CD4-positive, alpha-beta T cell treated with Interleukin-1 beta for 1 hour (primary cell): ENCODE measurements at regions not wholly inside any gene's neighbourhood (a gene's known extent, or its start where the extent isn't known, plus 50 kb on each side); places are given as distances from the start of the nearest gene placed in this dataset.

Experiments used
- DNase-seq, 2 donors: peaks; one replicate each; pipeline ENCODE4 v3.0.0-alpha.2; 2020 to 2022

DNA sequence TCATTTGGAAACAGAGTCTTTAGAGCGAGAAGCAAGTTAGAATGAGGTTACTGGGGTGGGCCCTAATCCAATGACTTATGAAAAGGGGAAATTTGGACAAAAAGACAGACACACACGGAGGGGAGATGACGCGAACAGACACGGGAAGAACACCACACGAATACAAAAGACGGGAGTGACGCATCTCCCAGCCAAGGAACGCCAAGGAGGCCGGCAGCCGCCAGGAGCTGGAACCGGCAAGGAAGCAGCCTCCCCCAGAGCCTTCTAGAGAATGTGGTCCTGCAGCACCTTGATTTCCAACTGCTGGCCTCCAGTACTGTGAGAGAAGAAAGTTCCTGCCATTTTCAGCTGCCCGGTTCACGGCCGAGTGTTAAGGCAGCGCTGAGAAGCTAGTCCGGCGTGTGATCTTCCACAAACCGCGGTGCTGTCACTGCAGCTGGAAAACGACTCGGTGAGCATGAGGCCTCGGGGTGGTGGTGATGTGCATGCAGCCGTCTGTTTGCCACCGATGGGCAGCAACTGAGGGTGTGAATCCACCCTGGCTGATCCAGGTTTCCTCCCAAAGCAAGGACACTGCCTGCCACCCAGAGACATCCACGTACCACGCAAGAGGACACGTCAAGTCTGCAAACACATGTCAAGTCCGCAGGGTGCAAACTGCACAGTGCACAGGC lies 124.5 kb downstream of the NCOR2 start:
- no peak for DNase-seq

DNA sequence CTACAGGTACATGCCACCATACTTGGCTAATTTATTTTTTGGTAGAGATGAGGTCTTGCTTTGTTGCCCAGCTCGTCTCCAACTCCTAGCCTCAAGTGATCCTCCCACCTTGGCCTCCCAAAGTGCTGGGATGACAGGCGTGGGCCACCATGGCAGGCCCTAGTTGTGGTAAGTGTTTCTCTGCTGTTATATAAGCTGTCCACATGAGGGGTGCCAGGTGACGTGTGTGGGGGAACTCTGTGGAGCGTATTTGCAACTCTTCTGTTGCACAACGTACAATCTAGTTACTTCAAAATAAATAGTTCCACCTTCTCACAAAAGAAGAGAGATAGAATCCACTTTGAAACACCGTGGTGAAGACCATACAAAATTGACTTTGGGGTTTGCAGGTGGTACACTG lies 125.1 kb downstream of the NCOR2 start:
- no peak for DNase-seq

DNA sequence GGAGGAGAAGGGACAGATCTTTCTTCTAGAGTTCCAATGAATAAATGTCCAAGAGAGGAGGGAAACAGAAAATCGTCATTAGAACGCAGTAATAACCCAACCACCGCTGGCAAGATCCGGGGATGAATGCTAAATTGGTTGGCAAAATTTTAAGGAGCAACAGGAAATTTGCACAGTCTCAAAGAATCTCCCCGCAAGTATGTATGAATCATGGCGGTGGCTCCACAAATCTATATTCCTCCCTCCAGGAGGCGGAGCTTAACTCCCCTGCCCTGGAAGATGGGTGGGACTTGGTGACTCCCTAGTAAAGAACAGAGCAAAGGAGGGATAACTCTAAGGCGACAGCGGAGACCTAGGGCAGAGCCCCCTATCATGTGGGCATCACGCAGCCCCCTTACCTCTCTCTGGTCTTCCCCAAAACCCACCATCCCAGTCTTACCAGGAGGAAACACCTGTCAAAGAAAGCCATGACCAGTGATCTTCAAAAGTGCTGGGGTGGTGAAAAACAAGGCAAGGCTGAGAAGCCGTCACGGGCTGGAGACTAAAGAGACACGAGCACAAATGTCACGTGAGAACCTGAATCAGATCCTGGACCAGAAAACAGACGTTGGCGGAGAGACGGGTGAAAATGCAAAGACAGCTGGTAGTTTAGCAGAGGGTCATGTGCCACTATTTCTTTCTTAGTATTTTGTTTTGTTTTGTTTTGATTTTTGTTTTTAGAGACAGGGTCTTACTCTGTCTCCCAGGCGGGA lies 125.8 kb downstream of the NCOR2 start:
- no peak for DNase-seq

DNA sequence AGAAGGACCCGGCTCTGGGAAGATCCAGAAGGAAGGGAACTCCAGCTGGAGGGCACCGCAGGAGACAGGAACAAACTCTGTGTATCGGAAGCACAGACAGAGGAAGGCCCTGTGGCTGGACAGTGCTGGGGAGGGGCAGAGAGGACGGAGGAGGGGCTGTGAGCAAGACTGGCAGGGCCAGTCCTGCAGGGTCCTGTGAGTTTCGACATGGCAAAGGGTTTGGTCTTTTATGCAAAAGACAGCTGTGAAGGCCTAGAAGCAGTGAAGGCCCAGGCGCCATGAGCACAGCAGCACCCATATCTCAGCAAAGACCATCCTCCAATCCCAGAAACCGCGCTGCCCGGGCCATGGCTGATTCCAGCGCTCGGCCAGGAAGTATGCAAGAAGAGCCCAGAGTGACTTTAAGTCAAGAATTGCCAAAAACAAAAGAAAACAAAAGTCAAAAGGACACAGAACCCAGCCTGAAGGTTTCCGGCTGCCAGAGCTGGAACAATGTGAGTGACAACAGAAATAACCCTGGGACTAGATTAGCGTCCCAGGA lies 126.5 kb downstream of the NCOR2 start:
- no peak for DNase-seq

DNA sequence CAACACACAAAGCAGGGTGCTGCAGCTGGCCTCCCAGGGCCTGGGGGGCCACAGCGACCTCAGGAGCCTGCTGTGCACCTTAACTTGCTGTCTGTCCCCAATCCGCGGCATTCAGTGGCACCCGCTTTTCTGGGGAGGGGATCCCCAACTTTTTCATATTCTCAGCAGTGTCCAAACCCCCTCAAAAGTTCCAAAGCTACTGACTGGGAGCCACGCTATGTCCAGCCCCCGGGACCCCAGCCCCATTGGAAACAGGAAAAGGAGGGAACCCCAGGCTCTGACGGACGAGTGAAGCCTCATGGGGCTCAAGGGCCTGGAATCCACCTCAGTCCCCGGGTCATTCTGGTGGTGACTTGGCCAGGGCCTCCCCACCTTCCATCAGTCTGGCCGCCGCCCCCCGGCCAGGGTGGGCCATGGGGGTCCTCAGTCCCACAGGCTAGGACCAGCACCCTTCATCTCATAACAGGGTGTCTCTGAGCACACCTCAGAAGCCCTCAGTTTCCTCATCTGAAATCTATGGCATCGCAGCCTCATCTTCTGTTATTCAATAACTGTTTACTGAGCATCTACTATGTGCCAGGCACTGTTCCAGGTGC lies 127.3 kb downstream of the NCOR2 start:
- DNase-seq, result no peak

DNA sequence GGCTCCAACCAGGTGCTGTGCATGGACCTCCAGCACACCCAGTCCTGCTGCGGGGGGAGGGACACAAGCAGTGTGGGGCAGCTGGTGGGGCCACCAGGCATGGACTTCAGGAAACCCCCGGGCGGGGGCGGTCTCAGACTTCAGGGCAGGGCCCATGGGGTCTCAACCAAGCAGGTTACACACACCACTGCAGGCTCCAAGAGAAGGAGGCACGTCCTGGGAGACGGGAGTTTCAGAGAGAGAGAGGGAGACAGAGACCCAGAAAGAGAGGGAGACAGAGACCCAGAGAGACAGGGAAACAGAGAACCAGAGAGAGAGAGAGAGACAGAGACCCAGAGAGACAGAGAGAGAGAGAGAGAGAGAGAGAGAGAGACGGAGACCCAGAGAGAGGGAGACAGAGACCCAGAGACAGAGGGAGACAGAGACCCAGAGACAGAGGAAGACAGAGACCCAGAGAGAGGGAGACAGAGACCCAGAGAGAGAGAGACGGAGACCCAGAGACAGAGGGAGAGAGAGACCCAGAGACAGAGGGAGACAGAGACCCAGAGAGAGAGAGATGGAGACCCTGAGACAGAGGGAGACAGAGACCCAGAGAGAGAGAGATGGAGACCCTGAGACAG lies 128.9 kb downstream of the NCOR2 start:
- no peak for DNase-seq

DNA sequence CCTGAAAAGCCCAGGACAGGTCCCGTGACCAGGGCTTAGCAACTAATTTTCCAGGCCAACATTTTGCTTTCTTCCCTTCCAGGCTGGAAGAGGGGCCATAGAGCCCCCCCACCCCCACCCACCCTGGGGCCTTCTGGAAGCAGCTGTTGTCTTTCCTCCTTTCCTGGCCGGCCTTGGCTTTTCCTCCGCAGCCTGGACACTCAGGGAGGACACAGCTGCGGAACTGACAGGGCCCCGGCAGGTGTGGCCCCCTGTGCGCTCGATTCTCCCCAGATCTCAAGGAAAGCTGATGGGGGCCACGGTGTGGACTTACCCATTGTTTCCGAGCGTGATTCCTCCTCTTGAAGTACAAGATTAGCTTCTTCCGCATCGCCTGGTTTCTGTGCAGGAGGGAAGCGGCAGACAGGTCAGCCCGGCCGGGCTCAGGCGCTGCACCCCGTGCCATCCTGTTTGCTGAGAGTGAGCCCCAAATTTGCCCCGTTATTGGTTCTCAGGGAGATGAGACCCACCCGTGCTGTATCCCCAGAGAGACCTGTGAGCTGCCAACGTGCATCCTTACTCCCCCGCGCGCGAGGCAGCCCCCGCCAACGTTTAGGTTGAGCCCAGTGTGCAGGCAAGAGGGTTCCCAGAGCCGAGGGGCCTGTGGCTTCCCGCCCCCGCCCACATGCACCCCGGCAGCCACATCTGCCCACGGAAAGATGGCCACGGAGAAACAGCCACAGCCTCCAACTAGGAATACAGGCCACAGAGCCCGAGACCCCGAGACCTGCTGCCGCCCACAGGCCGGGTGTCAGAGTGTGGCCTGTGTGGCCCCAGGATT lies 129.6 kb downstream of the NCOR2 start:
- DNase-seq, result no peak

DNA sequence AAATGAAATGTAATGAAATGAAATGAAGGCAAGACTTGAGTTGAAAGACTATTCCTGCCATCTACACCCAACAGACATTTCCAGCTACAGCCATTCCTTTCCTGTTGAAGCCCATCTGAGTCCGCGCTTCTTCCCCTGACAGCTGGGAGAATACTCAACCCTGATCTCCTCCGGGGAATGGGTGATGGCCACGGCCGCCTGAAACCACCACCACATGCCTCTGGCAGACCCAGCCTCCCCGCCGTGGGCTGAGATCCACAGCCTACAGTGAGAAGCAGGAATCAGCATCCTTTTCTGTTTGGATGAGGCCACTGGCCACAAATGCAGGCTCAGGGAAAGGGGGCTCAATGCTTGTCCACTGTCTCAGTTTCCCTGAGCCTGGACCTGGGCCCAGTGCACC lies 130.3 kb downstream of the NCOR2 start:
- DNase-seq, result no peak

DNA sequence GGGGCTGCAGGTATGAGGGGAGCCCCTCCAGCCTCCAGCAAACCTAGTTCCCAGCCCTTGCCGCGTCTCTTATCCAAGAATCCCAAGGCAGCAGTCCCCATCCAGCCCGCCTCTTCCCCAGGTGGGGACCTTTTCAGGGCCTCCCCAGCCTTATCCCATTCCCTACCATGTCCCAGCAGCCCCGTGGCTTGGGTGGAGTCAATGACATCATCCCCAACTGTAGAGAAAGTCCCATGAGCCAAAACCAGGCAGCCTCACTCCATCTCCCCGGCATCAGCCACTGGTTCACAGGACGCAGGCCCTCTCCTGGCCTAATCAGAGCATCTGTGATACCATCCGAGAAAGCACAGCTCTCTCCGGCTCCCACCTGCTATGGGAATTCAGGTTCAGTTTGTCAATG lies 131.0 kb downstream of the NCOR2 start:
- DNase-seq, result no peak

DNA sequence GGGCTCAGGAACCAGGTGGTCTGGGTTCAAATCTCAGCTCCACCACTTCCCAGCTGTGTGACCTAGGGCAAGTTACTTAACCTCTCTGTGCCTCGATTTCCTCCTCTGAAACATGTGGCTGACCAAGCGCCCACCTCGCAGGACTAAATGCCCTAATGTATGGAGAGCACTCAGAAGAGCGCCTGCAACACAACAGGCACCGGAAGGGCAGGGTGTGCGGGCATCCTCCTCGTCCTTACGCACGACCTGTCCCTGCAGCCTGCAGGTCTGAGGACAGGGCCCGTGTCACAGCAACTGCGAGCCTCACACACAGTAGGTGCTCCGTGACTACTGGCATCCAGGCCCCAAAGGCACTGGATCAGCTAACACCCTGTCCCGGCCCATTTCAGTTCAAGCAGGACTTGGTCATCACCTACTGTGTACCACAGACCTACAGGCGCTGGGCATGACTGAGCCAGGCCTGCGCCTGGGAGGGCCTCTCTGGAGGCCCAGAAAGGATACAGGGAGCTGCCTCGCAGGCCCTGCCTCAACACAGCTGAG lies 131.5 kb downstream of the NCOR2 start:
- DNase-seq, result no peak

DNA sequence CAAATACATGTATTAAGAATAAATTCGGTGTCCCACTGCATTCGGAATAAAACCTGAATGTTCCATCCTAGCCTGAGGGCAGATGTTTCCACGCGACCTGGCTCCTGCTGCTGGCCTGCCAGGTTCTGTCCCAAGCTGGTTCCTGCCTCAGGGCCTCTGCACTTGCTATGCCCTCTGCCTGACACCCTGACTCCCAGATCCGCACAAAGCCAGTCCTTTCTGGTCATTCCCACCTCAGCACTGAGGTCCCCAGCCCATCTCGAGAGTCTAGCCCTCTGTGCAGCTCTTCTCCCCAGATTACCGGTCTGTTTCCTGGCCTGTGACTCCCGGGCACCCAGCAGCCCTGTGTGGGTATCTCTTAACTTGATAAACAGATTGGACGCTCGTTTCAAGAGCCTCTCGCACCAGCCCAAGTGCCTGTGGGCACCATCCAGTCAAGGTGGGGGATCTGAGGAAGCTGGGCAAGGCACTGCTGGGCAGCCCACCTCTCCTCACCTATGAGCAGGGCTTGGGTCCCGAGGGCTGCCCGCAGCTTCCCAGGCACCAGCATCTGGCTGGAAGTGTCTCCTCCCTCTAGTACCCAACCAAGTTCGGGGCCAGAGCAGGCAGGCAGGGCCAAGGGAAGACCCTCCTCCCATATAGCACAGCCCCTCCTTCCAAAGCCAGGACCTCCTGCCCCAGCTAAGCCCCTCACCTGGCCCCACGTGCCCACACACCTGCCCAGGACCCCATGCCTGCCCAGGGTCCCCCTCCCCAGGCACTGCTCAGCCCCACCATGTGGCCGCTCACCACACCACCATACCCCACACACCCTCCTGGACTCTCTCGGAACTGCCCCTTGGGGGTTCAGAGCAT lies 132.2 kb downstream of the NCOR2 start:
- DNase-seq, result no peak

DNA sequence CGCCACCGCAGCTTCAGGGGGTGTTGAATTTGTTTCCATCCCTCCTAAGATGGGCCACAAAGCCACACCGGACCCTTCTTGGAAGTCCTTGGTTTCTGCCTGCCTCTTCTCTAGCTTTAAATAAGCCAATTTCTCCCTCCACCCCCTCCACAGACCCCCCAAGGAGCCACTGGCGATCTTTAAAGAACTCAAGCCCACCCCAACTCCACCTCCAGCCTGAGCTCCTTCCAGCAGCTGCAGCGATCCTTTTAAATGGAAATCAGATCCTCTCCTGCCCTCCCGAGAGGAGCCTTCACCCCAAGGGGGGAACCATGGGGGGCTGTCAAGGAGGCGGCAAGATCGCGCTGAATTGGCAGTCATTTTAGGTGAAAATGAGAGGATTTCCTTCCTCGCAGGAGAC lies 133.1 kb downstream of the NCOR2 start:
- no peak for DNase-seq

DNA sequence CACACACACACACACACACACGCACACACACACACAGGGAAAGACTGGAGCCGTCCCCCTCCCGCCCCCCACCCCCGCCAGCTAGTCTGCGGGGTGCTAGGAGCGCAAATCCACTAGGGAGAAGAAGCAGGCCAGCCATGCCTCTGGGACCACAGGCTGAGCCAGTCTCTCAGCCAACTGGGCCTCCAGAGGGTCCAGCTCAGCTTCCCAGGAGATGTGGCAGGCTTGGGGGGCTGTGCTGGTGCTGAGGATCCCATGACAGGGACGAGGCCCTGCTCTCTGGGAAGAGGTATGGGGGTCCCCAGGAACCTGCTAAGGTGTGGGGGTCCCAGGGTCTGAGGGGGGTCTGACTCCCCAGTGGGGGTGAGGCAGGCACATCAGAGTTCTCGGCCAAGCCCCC lies 133.5 kb downstream of the NCOR2 start:
- no peak for DNase-seq

DNA sequence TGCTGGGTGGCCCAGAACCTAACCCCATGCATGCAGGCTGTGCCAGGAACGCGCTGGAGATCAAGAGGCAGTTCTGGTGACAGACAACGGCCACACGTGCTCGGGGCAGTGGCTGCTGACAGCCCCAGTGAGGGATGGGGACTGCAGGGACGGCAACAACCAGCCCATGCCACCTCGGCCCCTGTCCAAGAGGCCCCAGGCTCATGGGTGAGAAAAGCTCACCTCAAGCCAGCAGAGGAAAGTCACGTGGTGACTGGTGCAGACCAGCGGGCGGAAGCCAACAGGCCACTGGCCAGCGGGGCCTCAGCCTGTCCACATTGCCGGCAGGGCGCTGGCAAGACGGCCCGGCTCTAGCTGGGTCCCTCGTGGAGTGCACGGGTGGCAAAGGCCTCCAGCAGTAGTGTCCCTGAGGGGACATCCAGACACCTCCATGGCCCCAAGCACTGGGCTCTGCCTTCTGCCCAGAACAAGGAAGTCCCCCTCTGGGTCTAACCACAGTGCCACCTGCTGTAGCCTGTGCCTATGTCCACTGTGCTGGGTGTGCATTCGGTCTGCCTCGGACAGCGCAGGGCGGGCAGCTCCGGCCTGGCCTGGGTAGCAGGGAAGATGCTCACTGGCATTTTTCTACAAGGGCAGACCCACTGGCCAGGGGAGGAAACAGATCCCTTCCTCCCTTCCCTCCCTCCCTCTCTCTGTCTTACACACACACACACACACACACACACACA lies 134.1 kb downstream of the NCOR2 start:
- no peak for DNase-seq

DNA sequence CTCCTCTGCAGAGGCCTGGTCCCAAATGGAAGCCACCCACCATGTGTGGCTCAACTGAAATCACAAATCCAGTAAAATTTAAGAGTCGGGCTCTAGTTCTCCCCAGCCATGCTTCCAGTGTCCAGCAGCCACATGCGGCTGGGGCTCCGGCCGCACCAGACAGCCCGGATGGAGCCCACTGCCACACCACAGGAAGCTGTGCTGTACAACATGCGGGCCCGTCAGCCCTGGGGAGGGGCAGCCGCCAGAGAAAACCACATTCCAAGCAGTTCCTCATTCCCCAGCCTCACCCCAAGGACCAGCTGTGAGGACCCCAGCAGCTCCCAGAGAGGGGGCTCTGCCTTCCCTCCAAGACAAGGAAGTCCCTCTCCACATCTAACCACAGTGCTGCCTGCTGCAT lies 135.0 kb downstream of the NCOR2 start:
- peak in 1 of 2 donors; percentile 50 for DNase-seq

DNA sequence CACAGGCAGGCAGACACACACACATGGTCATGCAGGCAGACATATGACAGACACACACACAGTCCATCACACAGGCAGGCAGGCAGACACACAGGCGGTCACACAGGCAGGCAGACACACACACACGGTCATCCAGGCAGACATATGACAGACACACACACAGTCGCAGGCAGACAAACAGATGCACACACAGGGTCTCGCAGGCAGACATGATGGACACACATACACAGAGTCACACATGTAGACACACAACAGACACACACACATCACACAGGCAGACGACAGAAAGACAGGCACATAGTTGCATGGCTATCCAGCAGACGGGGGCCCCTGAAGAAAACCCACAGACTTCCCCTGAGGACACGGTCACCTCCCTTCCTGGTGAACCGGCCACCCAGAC lies 135.4 kb downstream of the NCOR2 start:
- DNase-seq, result no peak

DNA sequence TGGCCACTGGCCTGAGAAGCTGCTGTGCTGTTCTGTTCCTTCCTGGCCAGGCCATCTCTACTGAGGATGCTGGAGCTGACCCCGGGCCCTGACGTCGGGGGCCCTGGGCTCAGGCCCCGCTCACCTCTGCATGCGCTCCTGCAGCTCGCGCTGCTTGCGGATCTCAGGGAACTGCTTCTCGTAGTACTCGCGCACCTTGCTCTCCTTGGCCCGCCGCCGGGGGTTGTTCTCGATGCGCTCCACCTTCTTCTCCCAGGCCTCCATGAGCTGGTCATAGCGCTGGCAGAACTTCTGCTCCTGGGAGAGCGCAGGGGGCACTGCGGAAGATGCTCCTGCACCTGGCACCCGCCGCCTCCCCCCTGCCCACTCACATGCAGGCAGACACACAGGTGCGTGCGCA lies 135.6 kb downstream of the RFLNA start:
- DNase-seq, result no peak

DNA sequence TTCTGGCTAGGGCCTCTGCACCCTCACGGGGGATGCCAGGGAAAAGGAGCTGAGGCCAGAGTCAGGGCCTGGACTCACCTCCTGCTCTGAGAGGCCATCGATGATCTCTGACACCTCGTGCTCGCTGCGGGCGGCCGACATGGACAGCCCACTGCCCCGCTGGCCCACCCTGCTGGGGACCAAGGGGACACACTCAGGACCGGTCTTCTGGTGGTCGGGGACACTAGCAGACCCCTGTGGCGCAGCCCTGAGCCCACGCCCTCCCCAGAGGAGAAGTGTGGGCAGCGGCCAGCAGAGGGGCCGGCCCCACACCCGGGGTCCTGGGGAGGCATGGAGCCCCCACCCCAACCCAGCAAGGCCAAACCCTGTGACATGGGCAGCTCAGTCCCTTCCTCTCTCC lies 134.6 kb downstream of the RFLNA start:
- no peak for DNase-seq

DNA sequence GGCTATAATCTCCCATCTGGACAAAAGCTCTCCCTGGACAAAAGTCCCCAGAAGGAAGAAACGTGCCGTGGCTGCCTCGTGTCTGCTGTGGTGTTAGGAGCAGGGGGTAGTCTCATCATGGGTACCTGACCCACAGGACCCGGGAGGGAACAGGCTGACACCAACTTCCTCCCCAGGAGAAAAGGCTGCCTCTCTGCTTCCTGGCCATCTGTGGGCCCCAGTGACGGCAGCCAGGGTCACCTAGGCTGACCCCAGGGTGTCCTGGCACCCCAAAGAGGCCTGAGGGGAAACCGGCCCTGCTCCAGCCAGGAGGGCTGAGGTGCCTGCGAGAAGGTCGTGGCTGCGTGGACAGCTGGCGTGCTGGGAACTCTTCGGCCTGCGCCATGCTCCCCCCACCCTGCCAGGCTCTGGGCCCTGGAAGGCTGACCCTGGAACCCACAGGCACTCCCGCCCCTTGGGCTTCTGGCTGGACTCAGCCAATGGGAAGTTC lies 133.9 kb downstream of the RFLNA start:
- no peak for DNase-seq

DNA sequence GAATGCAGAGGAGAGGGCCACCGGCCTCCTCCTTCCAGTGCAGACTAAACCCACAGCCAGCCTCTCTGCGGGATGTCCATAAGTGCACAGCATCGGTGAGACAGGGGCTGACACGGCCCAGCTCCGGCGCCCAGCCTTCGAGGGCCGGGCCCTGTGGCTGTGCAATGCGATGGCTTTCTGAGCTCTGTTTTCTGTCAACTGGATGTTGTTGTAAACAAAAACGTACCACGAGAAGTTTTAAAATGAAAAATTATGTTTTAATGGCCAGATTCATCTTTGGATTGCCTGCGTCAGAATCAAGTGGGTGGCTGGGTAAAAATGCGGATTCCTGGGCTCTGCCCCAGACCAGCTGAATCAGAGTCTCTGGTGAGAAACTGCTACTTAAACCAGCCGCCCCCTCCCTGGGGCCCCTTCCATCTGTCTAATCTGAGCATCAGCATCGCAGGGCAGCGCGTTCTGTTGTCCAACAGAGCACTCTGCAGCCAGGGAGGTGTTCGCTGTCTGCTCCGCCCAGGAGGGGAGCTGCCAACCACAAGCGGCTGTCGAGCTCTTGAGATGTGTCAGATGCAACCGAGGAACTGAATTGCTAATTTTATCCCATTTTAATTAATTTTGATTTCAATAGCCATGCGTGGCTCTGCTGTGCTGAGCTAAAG lies 133.4 kb downstream of the RFLNA start:
- no peak for DNase-seq
